Astrocyte of the spinal cord (primary cell): ENCODE measurements at regions not wholly inside any gene's neighbourhood (a gene's known extent, or its start where the extent isn't known, plus 50 kb on each side); places are given as distances from the start of the nearest gene placed in this dataset.
A peak's percentile ranks its signal among the peaks of the same experiment; 100 is the strongest.

Source experiments
- DNase-seq: peaks from one replicate; pipeline ENCODE4 v3.0.0; 2011; ENCODE audit warnings: low read depth, low spot score
- H3K4me3 ChIP-seq: 2 replicates; pipeline ENCODE4 v1.5.1; 2011; ENCODE audit warnings: low read depth, mild to moderate bottlenecking, low read length, moderate library complexity
- CTCF ChIP-seq: IDR thresholded peaks from 2 replicates; pipeline ENCODE4 v1.5.1; 2012; ENCODE audit warnings: low read depth, mild to moderate bottlenecking, low read length, inconsistent platforms
- in situ Hi-C: cut with HindIII; loops from 2 replicates; pipeline ENCODE4 v1.10.0; 2017; ENCODE audit warnings: low sequenced_read_pairs

DNA sequence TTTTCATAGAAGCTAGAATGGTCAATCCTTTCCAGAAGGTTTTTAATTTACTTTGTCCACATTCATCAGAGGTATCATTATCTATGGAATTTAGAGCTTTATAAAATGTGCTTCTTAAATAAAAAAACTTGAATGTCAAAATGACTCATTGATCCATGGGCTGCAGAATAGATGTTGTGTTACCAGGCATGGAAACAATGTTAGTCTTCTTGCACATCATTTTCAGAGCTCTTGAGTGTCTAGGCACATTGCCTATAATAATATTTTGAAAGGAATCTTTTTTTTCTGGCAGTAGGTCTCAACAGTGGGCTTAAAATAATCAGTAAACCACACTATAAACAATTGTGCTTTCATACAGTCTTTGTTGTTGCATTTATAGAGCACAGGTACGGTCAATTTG, 200.3 kb downstream of the FAT4 start:
- TF ChIP-seq CTCF: no peak
- no peak overlapping the region for H3K4me3 ChIP-seq
- in situ Hi-C loops: no loop called here
- no peak for DNase-seq

GRCh38 chr4:125517831-125518230, 203.1 kb downstream of the FAT4 start:
- DNase-seq: no peak
- no peak for TF ChIP-seq CTCF
- in situ Hi-C loops: no loop called here
- no peak overlapping the region for H3K4me3 ChIP-seq

- no peak for TF ChIP-seq CTCF
- in situ Hi-C loops: no loop called here
- DNase-seq: no peak
- H3K4me3 ChIP-seq: no peak overlapping the region
Measured at GRCh38 chr4:125518281-125518680, 203.5 kb downstream of the FAT4 start.

- in situ Hi-C loops: no loop called here
- no peak overlapping the region for H3K4me3 ChIP-seq
- no peak for TF ChIP-seq CTCF
- no peak for DNase-seq
Measured at GRCh38 chr4:125519371-125520146, 204.8 kb downstream of the FAT4 start.

DNA sequence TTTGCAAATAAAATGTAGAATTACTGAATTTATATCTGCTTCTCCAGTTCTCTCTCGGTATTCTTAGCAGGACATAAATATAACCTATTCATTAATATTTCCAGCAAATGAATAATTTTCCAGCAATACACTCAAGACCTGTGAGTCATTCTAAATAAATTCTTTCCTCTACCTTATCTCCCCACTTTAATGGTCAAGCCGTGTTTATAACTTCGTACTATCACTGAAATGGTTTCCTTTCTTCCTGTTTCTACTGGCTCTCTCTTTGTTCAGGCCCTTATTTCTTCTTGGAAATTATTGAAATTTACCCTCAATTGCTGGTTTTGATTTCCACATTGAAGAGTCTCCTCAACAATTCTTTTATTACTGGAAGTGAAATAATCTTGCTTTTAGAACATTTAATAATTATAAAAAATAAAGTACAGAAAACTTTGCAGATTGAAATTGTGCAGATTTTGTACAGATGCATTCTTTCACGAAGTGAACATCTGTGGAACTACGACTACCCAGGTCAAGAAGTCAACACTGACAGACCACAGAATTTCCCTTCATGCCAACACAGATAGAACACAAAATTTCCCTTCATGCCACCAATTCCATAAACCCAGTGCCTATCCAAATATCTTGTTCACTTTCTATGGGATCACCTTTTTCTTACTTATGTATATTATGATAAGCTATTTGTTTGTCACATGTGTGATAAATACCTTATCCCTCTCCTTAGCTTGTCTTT, 205.7 kb downstream of the FAT4 start:
- no peak overlapping the region for H3K4me3 ChIP-seq
- in situ Hi-C loops: no loop called here
- peak; percentile 43 for DNase-seq
- no peak for TF ChIP-seq CTCF

DNA sequence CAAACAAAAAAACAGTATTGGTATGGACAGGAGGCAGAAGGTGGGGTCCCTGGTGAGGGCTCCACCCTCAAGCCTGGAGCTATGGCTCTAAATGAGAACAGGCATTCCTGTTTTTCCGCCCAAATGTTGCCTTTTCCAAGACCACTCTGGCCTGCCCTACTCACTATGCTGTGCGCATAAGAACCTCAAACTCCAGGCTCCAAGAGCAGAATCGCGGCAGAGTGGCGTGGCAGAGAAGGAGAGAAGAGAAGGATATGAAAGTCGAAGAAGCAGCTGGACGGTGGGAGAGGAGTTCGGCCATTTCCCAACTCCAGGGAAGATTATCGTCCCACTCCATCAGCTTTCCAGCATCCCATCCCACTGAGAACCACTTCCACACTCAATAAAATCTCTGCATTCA, 207.8 kb downstream of the FAT4 start:
- in situ Hi-C loops: no loop called here
- TF ChIP-seq CTCF: no peak
- no peak overlapping the region for H3K4me3 ChIP-seq
- DNase-seq: no peak
